GM12864 (cell line): ENCODE measurements at regions not wholly inside any gene's neighbourhood (a gene's known extent, or its start where the extent isn't known, plus 50 kb on each side); places are given as distances from the start of the nearest gene placed in this dataset.

Source experiments
- DNase-seq: peaks from one replicate; pipeline ENCODE4 v3.0.0-alpha.2; 2011; ENCODE audit warnings: low read depth
- H3K4me3 ChIP-seq: 2 replicates; pipeline ENCODE4 v1.5.1; 2011; ENCODE audit warnings: mild to moderate bottlenecking, low read depth, low read length, control low read depth
- CTCF ChIP-seq: IDR thresholded peaks from 2 replicates; pipeline ENCODE4 v1.5.1; 2011; ENCODE audit warnings: low read depth, mild to moderate bottlenecking, moderate library complexity, low read length, control low read depth, inconsistent platforms; ENCODE audit errors: missing control alignments

GRCh38 chr14:101368629-101369028, 192.7 kb upstream of the DIO3 start:
- no peak for DNase-seq
- no peak for TF ChIP-seq CTCF

GRCh38 chr14:101369194-101369915, 191.9 kb upstream of the DIO3 start:
- no peak for DNase-seq
- H3K4me3 ChIP-seq = no peak overlapping the region
- no peak for TF ChIP-seq CTCF

More at GRCh38 chr14:101368629-101369028, 192.7 kb upstream of the DIO3 start:
- H3K4me3 ChIP-seq = no peak overlapping the region

GRCh38 chr14:101369916-101370592, 191.2 kb upstream of the DIO3 start:
- no peak overlapping the region for H3K4me3 ChIP-seq
- DNase-seq = no peak
- no peak for TF ChIP-seq CTCF

- no peak for TF ChIP-seq CTCF
Measured at GRCh38 chr14:101370593-101371569, 190.4 kb upstream of the DIO3 start.

GRCh38 chr14:101371799-101372793, 189.2 kb upstream of the DIO3 start:
- no peak for TF ChIP-seq CTCF
- no peak overlapping the region for H3K4me3 ChIP-seq
- DNase-seq = no peak

More at GRCh38 chr14:101370593-101371569, 190.4 kb upstream of the DIO3 start:
- DNase-seq = no peak
- H3K4me3 ChIP-seq = no peak overlapping the region
